ENCODE measurements at regions not wholly inside any gene's neighbourhood (a gene's known extent, or its start where the extent isn't known, plus 50 kb on each side); places are given as distances from the start of the nearest gene placed in this dataset.

DNA sequence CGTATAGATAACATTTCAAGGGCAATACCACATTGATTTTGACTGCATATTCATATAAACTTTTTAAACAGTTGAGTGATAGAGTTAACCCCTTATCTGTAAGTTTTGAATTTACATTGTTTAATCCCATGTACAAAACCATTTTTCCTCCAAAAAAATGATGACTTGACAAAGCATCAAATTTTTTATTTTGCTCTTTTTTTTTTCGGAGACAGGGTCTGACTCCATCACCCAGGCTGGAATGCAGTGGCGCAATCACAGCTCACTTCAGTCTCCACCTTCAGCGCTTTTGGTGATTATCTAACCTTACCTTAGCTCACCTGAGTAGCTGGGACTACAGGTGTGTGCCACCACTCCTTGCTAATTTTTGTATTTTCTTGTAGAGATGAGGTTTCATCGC lies 1670.1 kb upstream of the CDH9 start:
- Histone ChIP-seq H4K5ac (ENCODE audit: insufficient read length, low read depth, low read length) (no peak overlapping the region), H3K9ac (ENCODE audit: extremely low read depth, insufficient read length, low read length) (no peak overlapping the region), H2BK15ac (ENCODE audit: low read depth, low read length) (no peak overlapping the region), H3K27me3 (ENCODE audit: insufficient read depth, low read length) (no peaks in the 10 kb centered on the region), H3K79me1 (ENCODE audit: insufficient read depth, low read depth, low read length, poor library complexity, severe bottlenecking) (no peaks in the 10 kb centered on the region), H3T11ph (ENCODE audit: low read length) (no peak overlapping the region), H3K23ac (ENCODE audit: insufficient read length, low read depth, low read length) (no peak overlapping the region), H2AFZ (ENCODE audit: low read length) (no peak overlapping the region), H4K20me1 (ENCODE audit: control insufficient read depth, insufficient read depth, insufficient read length) (no peaks in the 10 kb centered on the region), H3K4ac (ENCODE audit: low read depth, low read length) (no peak overlapping the region), H3K9me3 (ENCODE audit: control insufficient read depth, low read depth, low read length) (no peaks in the 10 kb centered on the region), H3K14ac (ENCODE audit: insufficient read depth, low read length) (no peak overlapping the region), H4K91ac (ENCODE audit: insufficient read length, low read depth, low read length) (no peak overlapping the region), H3K79me2 (ENCODE audit: insufficient read depth, low read length) (no peaks in the 10 kb centered on the region), H3K23me2 (ENCODE audit: insufficient read length, low read depth, low read length, poor library complexity, severe bottlenecking) (no peaks in the 10 kb centered on the region), H3K27ac (ENCODE audit: insufficient read length, low read depth, low read length) (no peak overlapping the region), H2BK12ac (ENCODE audit: insufficient read length, low read depth, low read length) (no peak overlapping the region), H4K8ac (replicated peaks; ENCODE audit: insufficient read length, low read depth, low read length) (no peak overlapping the region), H3K18ac (ENCODE audit: insufficient read length, low read depth, low read length) (no peak overlapping the region), H2BK5ac (ENCODE audit: insufficient read length, low read length) (no peak overlapping the region), H3K4me2 (ENCODE audit: insufficient read depth, insufficient read length, low read length) (no peak overlapping the region), H2AK5ac (ENCODE audit: insufficient read length, low read length) (no peak overlapping the region), H2BK20ac (ENCODE audit: low read depth, low read length, poor library complexity, severe bottlenecking) (no peak overlapping the region), H3K4me1 (ENCODE audit: insufficient read depth, low read length) (no peaks in the 10 kb centered on the region; the same call in 1 of the 2 replicates), H3K56ac (ENCODE audit: insufficient read length, low read depth, low read length) (no peak overlapping the region), H2BK120ac (ENCODE audit: low read depth, low read length, poor library complexity, severe bottlenecking) (no peak overlapping the region)
- no peak overlapping the region for H3K4me3 Mint-ChIP-seq
- H3K4me1 Mint-ChIP-seq, result peaks cover 5% of the 10 kb centered on the region in 2 experiments; a peak in 3 of 4 replicates
- no peaks in the 10 kb centered on the region for H3K27me3 Mint-ChIP-seq (ENCODE audit: low read depth)
- WGBS (ENCODE audit: extremely low coverage, insufficient read length, low lambda C conversion rate), result no CpG with 5 or more reads among the region's 5 CpGs
- TF ChIP-seq, protein P1, sequence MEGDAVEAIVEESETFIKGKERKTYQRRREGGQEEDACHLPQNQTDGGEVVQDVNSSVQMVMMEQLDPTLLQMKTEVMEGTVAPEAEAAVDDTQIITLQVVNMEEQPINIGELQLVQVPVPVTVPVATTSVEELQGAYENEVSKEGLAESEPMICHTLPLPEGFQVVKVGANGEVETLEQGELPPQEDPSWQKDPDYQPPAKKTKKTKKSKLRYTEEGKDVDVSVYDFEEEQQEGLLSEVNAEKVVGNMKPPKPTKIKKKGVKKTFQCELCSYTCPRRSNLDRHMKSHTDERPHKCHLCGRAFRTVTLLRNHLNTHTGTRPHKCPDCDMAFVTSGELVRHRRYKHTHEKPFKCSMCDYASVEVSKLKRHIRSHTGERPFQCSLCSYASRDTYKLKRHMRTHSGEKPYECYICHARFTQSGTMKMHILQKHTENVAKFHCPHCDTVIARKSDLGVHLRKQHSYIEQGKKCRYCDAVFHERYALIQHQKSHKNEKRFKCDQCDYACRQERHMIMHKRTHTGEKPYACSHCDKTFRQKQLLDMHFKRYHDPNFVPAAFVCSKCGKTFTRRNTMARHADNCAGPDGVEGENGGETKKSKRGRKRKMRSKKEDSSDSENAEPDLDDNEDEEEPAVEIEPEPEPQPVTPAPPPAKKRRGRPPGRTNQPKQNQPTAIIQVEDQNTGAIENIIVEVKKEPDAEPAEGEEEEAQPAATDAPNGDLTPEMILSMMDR (conservative IDR thresholded peaks at IDR 0.05), result no peak
- no peak for DNase-seq
- no peaks in the 10 kb centered on the region for H3K36me3 Mint-ChIP-seq (ENCODE audit: insufficient read depth in 1 of 3, low read depth in 3 of 3)
- H3K9me3 Mint-ChIP-seq, result no peaks in the 10 kb centered on the region; a peak in 1 of 5 replicates
- no peak overlapping the region for H3K27ac Mint-ChIP-seq

Measured in H9 (cell line).